HG03025 (cell line): ENCODE measurements at regions not wholly inside any gene's neighbourhood (a gene's known extent, or its start where the extent isn't known, plus 50 kb on each side); places are given as distances from the start of the nearest gene placed in this dataset.
"Not testable (repeated sequence)": the region's sequence is repeated elsewhere in the genome, so short reads cannot be mapped to it uniquely, and the experiment has no call there.

Source experiments
- ATAC-seq: cut with Tn5 transposase; IDR thresholded peaks from one replicate; pipeline ENCODE4 v1.9.1; 2021; ENCODE audit warnings: mild to moderate bottlenecking, moderate library complexity; ENCODE audit not compliant: unreplicated experiment, low FRiP score

DNA sequence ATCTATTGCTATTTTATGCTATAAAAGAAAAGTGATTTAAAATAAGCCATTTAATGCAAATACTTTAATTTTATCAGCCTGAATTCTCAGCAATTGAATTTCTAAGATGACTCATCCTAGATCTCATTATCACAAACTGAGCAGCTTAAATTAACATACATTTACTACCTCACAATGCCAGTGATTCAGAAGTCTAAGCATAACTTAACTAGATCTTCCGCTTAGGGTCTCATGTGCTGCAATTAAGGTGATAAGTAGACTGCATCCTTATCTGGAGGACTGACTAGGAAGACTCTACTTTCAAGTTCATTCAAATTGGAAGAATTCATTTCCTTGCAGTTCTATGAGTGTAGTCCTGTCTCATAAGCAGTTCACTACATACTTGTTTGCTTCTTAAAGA, 286.6 kb downstream of the COL11A1 start:
- no peak for ATAC-seq

DNA sequence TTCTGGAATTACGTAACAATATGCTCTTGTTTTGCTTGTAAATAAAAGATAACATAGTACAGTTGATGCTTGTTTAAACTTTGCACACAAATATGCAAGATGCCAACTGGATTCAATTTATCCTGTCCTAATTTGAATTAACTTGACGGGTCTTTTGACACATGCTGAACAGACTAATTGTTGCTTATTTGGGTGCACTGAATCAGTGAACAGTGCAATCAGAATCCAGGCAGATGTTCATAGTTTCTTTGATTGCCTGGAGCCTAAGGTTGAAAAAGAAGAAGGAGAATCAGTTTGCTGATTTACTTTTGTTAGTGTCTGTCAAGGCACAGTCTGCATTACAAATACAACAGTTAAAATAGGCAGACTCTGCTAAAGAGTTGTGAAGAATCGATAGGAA, 307.9 kb downstream of the COL11A1 start:
- no peak for ATAC-seq

DNA sequence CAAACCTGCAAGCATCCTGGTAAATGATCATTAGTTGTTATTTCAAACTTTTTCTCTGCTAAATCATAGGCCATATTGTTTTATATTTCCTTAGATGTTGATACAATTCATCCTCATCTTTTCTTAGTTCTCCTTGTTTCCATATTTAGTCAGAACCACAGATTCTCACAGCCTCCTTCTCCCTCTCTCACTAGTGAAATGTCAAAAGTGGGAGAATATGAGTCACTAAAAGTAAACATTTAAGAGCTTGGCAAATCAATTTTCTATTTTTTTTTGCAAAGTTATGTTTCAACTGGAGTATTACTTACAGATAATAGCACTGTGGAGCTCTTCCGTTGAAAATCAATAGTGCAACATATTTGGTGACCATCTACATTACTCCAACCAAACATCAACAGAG, 308.8 kb downstream of the COL11A1 start:
- ATAC-seq = no peak

DNA sequence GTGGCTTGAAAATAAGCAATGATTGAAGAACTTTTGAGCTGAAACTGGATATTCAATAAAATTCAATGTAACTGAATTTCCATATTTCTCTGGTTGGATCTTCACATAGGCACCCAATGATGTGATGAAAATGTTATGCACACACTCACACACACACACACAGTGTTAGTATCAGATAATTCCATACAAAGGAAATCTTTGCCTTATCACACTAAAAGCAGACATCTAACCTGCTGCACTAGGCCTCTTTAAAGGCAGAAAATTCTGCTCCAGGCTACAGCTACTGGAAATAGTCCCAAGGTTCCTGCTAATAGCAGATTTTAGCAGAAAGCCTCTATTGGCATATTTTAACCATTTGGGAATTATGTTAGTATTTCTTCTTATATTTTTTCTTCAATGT, 309.6 kb downstream of the COL11A1 start:
- ATAC-seq = no peak

DNA sequence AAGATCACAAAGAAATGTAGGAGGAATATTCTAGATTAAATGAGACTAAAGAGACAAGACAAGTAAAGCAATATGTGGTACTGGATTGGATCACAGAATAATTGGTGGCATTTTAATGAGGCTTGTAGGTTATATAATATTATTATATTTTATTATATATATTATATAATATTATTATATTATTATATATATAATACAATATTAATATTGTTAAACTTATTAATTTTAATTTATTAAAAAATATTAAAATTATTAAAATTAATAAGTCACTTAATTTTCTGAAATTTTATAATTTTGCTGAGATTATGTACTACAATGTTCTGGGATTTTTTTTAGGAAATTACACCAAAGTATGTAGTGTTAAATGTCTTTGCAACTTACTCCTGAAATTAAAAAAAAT, 311.9 kb downstream of the COL11A1 start:
- no peak for ATAC-seq

DNA sequence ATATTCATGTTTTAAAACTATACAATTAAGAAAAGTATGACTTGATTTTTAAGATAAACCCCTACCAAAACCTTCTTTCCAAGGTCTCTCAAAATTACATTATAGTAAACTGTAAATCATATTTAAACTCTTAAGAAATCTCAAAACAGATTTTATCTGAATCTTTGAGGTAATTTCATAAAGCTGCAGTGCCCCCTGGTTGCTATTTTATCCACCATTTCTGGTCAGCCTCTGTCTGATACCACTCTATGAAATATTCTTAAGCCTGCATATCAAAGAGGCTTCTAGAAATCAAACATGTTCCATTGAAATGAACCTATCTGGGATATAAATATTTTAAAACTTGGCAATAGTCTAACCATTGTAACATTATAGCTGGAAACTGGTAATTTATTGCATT, 317.3 kb downstream of the COL11A1 start:
- no peak for ATAC-seq

DNA sequence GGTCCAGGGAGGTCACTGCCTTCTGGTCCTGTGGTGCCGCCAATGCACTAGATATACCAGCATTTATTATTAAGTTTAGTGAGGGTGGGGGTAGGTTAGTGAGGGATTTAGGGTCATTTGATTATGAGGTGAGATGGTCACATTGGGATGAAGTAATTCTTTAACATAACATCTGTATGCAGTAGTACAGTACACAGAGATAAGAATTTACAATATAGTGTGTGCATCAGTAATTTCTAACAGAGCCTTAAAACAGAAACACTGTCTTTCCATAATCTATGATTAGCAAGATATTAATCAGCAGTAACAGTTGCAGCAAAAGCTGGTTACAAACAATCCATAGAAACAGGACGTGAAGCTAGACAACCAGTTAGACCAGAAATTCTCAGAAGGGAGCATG, 318.4 kb downstream of the COL11A1 start:
- ATAC-seq = not testable (repeated sequence)

DNA sequence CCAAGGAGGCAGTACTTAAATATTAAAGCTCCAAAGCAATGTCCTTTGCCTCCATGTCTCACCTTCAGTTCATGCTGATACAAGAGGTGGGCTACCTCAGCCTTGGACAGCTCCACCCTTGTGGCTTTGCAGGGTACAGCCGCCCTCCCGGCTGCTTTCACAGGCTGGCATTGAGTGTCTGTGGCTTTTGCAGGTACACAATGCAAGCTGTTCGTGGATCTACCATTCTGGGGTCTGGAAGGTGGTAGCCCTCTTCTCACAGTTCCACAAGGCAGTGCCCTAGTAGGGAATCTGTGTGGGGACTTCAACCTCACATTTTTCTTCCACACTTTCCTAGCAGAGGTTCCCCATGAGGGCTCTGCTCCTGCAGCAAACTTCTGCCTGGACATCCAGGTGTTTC, 324.8 kb downstream of the COL11A1 start:
- ATAC-seq = no peak

DNA sequence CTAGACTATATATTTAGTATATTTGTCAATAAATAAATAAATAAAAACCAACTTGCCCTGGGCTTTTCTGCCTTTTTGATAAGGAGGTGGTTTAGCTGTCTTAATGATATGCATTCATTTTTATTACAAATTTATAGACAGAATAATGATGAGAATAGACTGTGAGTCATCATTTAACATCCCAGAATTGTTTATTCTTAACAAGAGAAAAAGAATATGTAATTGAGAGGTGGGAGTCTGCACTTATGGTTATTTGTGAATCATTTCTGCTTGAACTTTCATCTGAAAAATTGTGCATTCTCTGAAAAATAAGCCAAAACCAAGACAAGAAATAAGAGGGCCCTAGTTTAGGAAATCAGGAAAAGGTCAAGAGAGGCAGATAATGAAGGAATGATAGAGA, 326.2 kb downstream of the COL11A1 start:
- no peak for ATAC-seq

DNA sequence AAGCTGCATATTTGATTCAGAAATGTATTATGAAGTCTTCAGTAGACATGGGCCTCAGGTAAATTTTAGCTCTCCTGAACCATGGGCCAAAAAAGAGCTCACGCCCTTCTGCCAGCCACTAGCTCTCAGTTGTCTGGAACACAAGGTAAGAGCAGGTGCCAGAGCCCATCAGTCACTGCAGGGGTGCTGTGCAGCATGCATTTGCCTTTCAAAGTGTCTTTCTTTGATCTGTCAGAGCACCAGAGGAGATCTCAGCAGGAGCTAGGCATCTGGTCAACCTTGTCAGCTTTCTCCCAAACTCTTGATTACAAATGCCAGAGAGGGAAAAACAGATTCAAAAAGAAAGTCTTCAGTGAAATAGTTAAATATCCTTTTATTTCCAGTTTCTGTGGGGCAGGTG, 332.3 kb downstream of the COL11A1 start:
- ATAC-seq = no peak

DNA sequence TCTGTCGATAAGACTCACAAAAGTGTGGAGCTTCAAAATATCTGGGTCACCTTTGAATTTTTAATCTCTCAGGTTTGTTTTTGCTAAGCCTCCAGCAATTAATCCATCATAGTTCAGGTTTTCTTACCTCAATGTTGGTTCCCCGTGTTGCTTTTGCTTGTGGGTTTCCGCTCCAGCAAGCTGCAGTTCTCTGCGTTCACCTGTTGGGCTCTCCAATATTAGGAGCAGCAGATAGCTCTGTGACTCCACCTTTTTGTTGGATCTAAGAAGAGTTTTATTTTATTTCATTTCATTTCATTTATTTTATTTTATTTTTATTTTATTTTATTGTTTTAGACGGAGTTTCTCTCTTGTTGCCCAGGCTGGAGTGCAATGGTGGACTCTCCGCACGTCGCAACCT, 335.5 kb downstream of the COL11A1 start:
- no peak for ATAC-seq

DNA sequence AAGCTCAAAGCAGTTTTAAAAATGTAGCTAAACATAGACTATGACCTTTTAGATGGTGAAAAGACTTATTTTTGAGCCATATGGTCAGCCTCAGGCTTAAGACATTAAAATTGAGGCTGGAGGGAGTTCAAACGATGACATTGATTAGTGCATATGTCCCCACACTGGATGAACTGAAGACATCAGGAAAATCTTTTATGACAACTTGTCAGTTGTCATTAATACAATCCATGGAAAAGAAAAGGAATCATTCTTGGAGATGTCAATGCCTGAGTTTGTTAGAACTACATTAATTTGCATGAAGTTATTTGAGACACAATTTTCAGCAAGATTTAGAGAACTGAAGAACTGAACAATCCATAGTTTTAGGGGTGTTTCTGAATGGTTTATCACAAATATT, 349.9 kb downstream of the COL11A1 start:
- no peak for ATAC-seq

DNA sequence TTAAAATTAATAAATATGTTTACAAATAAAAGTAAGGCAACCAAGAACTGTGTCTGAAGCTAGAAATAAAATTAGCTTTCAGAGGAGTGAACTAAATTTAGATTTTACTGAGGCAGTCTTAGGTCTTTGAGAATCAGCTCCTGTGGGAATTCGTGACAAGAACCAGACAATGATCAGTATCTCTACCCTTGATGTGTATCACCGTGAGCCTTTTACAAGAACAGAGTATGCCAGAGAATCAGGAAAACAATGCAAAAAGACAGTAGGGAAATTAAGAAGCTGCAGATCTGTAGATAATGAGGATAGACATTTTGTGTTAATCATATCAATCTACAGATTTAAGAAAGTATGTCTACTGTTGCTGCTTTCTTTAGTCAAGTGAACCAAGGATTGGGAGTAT, 351.0 kb downstream of the COL11A1 start:
- ATAC-seq = no peak

DNA sequence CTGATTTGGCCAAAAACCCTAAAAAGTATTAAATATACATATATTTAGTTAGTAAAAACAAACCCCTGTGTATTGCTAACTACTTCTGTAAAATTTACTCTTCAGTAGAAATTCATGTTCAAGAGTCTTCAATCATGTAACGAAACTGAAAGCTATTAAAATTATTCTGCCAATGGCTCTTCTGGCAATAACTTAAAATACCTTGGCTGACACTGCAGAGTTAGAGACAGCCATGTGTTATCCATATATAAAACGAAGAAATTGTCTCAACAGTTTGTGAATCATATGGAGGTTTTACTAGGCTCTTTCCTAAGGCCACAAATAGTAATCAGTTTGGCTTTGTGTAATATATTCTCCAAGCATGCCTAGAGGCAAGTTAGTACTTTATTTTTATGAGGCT, 357.2 kb downstream of the COL11A1 start:
- ATAC-seq = no peak

DNA sequence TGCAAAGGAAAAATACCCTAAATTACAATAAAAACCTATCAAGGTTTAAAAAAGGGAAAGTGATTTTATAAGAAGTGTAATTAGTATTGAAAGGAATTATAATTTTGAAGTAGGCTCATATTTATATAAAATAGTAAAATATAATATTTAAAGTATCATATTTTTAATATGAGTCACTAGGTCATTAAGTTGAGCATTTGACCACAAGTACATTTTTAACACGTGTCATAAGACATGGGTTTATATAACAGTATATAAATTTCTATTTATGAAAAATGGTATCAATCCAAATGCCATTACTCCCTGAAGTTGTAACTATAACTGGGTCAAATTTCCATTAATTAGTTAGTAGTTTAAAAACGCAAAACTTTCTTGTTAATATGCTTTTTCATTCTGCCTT, 365.9 kb downstream of the COL11A1 start:
- no peak for ATAC-seq

DNA sequence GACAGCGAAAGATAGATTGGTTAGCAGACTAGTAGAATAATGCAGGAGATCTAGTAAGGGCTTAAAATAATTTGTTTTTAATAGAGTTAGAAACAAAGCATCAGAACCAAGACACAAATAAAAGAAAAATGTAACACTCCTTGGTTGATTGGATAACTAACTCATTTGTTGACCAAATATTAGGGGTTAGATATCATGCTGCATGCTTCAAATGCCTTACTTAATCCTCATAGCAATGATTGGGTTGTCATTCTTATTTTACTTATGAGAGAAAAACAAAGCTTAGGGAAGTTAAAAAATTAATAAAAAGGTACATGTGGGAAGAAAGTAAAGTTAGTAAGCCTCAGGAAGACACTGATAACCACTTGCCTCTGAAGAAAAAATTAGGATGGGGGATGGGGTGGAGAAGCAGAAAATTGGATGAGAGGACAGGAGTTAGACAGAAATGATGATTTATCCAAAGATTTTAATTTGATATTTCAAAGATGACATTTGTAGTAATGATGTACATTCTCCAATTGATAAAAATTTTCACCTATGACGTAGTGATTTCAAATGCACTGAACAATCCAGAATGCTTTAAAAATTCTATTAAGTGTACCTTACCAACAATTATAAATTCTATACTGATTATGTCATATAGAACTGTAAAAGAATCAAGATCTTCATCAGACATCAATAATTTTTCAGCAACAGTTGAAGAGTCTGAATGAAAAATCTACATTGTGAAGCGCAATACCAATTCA, 374.7 kb downstream of the COL11A1 start:
- no peak for ATAC-seq

DNA sequence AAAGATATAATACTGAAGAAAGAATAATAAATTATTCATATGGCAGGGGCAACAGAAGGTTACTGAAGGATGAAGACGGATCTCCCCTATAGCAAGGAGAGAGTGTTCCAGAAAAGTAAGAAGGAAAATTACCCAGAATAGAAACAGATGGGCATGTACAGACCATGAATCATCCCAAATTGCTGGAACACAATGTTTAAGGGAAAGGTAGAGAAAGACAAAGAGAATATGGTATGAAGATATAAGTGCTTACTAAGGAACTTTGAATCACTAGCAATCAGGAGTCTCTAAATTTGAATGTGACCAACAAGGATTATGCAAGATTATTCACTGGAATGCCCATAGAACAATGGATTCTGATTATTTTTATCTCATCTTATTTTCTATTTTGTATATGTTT, 375.4 kb downstream of the COL11A1 start:
- ATAC-seq = no peak

DNA sequence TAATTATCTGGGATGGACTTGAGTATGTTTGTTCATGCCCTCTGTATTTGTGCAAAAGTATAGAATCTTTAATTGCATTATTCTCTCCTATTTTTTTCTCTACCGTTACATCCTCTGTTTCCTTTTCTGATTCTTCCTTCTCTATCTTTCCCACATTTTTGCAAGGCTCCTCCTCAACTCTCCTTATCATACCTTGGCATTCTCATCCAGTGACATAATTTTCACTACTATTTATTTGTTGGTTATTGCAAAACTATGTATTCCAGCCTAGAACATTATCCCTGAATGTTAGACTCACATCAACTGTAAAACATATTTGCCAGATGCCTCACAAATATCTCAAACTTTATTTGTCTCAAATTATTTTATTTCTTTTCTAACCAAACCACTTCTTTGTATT, 381.9 kb downstream of the COL11A1 start:
- no peak for ATAC-seq

DNA sequence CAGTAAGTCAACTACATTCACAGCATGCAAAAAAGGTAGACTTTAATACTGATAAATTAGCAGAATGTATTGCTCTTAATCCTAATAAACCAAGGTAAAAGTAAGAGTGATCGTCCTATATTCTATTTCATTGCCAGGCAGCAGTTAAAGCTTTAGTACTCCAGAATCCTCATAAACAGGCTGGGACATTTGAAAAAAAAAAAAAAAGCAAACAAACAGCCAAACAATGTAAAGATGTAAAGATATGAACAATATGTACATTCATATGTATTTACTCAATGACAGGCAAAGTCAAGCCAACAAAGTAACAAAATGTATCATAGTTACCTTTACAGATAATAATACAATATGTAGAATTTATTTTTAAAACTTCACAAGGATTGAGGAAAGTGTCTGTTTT, 383.6 kb downstream of the COL11A1 start:
- ATAC-seq = no peak

DNA sequence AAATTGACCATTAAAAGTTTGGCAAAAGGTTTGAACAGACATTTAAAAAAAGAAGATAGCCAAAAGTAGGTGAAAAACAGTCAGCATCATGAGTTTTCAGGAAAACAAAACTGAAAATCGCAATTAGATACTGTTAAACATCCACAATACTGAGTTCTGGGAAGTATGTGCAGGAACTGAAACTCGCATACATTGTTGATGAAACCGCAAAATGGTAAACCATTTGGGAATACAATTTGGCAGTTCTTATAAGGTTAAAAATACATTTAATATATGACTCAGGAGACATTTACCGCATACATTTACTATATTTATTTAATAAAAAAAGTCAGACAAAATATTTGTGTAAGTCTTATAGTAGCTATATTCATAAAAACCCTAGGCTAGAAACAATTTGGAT, 393.2 kb downstream of the COL11A1 start:
- no peak for ATAC-seq

DNA sequence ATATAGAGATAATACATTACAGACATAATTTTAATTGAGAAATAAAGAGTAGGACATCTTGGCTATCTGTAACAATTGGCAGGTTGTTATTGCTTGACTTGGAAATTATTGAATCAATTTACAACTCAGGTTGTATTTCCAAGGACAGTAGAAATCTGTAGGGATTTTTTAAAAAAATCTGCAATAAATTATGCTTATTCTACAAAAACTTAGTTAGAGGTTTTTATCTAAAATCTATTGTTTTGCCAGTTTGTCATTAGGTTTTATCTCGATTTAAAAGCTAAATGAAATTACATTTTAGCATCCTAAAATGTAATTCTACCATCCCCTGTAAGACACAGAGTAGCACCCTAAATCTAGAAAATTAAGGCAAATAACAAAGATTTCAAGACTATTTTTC, 408.8 kb downstream of the COL11A1 start:
- no peak for ATAC-seq

DNA sequence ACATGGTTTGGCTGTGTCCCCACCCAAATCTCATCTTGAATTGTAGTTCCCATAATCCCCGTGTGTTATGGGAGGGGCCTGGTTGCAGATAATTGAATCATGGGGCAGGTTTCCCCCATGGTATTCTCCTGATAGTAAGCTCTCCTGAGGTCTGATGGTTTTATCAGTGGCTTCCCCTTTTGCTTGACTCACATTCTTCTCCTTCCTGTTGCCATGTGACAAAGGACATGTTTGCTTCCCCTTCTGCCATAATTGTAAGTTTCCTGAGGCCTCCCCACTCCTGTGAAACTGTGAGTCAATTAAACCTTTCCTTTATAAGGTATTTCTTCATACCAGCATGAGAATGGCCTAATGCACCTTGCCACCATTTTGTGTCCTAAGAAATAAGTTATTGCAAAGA, 415.0 kb downstream of the COL11A1 start:
- no peak for ATAC-seq

DNA sequence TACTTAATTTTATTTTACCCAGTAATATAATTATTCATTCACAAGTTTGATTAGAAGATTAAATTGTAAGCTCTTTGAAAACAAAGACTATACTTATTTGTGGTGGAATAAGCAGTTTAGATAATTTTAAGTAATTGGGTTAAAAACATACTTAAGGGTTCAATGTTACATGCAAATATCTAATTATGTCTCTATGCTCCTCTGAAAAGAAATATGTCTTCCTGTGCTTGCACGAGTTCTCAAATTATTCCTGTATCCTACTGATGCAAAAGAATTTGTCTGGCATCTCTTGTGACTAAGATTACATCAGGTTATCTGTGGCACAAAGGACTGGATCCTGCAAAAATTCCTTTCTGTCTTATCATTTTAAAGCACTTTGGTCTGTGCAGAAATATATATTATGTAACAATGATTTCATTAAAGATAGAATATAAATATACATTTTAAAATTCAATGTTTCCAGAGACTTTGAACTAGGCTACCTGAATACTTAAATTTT, 416.7 kb downstream of the COL11A1 start:
- no peak for ATAC-seq
